HG02678 (cell line): ENCODE measurements at regions not wholly inside any gene's neighbourhood (a gene's known extent, or its start where the extent isn't known, plus 50 kb on each side); places are given as distances from the start of the nearest gene placed in this dataset.

Source experiments
- ATAC-seq: cut with Tn5 transposase; IDR thresholded peaks from one replicate; pipeline ENCODE4 v1.9.1; 2021; ENCODE audit warnings: mild to moderate bottlenecking, moderate library complexity; ENCODE audit not compliant: unreplicated experiment

- ATAC-seq = no peak
Measured at GRCh38 chr14:95413289-95414215, 93.8 kb upstream of the CLMN start.

GRCh38 chr14:95410838-95411237 lies 91.1 kb upstream of the CLMN start:
- no peak for ATAC-seq

GRCh38 chr14:95409477-95410272 lies 90.0 kb upstream of the CLMN start:
- no peak for ATAC-seq

GRCh38 chr14:95408731-95409476 lies 89.2 kb upstream of the CLMN start:
- no peak for ATAC-seq

GRCh38 chr14:95407354-95407753 lies 87.6 kb upstream of the CLMN start:
- no peak for ATAC-seq

GRCh38 chr14:95406756-95407277 lies 87.1 kb upstream of the CLMN start:
- no peak for ATAC-seq

- ATAC-seq = no peak
Measured at GRCh38 chr14:95404583-95404982, 84.9 kb upstream of the CLMN start.

GRCh38 chr14:95402578-95402977 lies 82.9 kb upstream of the CLMN start:
- ATAC-seq = no peak

GRCh38 chr14:95402176-95402575 lies 82.5 kb upstream of the CLMN start:
- no peak for ATAC-seq

- no peak for ATAC-seq
Measured at GRCh38 chr14:95398630-95399547, 79.2 kb upstream of the CLMN start.

GRCh38 chr14:95397325-95397724 lies 77.6 kb upstream of the CLMN start:
- no peak for ATAC-seq

GRCh38 chr14:95396221-95396620 lies 76.5 kb upstream of the CLMN start:
- no peak for ATAC-seq

GRCh38 chr14:95395098-95395737 lies 75.5 kb upstream of the CLMN start:
- ATAC-seq = no peak

- ATAC-seq = no peak
Measured at GRCh38 chr14:95394297-95395097, 74.8 kb upstream of the CLMN start.

GRCh38 chr14:95392841-95393240 lies 73.1 kb upstream of the CLMN start:
- ATAC-seq = no peak

GRCh38 chr14:95391331-95391730 lies 71.6 kb upstream of the CLMN start:
- ATAC-seq = no peak

GRCh38 chr14:95389471-95390011 lies 69.8 kb upstream of the CLMN start:
- ATAC-seq = no peak

- no peak for ATAC-seq
Measured at GRCh38 chr14:95388699-95389098, 69.0 kb upstream of the CLMN start.
